OCI-LY3 (cell line): ENCODE measurements at regions not wholly inside any gene's neighbourhood (a gene's known extent, or its start where the extent isn't known, plus 50 kb on each side); places are given as distances from the start of the nearest gene placed in this dataset.

Experiments used
- EZH2phosphoT487 ChIP-seq: fragments of 200-600 bp; shearing (Covaris generic); IDR thresholded peaks from 2 replicates; pipeline ENCODE4 v1.6.1; 2018; ENCODE audit warnings: antibody characterized with exemption, mixed run types, low read depth
- TF ChIP-seq, protein P1 (sequence below): fragments of 200-600, 300-600 bp; sonication (generic); IDR thresholded peaks from 2 replicates; pipeline ENCODE4 v1.5.1; 2014; ENCODE audit warnings: antibody characterized with exemption, low read length, low read depth

DNA sequence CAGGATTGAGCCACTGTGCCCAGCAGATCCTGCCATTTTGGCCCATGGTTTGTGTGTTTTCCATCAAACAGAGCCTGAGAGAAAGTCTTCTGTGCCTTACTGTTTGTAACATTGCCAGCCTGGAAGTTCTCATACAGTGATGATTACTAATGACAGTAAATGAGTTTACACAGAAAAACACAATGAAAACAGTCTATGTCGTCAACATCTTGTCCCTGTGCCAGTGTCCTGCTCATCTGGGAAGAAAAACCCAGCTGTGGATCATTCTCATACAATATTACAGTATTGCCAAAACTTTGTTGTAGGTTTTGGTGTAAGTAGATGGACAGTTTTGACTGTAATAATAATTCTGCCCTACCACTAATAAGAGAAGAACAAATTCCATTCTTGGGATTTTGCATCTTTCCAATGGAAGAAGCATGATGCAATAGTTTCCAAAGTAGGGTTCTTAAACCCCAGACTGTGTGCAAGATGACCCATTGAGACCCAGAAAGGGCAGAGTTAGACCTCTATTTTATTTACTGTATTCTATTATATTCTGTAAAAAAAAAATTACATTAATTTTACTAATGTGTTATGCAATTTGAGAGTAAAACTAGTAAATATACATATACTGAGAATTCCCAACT is 135.0 kb upstream of the JARID2 start:
- TF ChIP-seq, protein P1, sequence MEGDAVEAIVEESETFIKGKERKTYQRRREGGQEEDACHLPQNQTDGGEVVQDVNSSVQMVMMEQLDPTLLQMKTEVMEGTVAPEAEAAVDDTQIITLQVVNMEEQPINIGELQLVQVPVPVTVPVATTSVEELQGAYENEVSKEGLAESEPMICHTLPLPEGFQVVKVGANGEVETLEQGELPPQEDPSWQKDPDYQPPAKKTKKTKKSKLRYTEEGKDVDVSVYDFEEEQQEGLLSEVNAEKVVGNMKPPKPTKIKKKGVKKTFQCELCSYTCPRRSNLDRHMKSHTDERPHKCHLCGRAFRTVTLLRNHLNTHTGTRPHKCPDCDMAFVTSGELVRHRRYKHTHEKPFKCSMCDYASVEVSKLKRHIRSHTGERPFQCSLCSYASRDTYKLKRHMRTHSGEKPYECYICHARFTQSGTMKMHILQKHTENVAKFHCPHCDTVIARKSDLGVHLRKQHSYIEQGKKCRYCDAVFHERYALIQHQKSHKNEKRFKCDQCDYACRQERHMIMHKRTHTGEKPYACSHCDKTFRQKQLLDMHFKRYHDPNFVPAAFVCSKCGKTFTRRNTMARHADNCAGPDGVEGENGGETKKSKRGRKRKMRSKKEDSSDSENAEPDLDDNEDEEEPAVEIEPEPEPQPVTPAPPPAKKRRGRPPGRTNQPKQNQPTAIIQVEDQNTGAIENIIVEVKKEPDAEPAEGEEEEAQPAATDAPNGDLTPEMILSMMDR, result no peak
- TF ChIP-seq EZH2phosphoT487, result no peak
